ENCODE measurements at regions not wholly inside any gene's neighbourhood (a gene's known extent, or its start where the extent isn't known, plus 50 kb on each side); places are given as distances from the start of the nearest gene placed in this dataset.

GRCh38 chr13:60282708-60283107 lies 114.3 kb upstream of the TDRD3 start:
- DNase-seq (ENCODE audit: low read depth, low spot score), result no peak

- no peak for DNase-seq (ENCODE audit: low read depth, low spot score)
Measured at GRCh38 chr13:60286707-60287106, 110.3 kb upstream of the TDRD3 start.

- no peak for DNase-seq (ENCODE audit: low read depth, low spot score)
Measured at GRCh38 chr13:60288569-60288968, 108.5 kb upstream of the TDRD3 start.

GRCh38 chr13:60303166-60303565 lies 93.9 kb upstream of the TDRD3 start:
- DNase-seq (ENCODE audit: low read depth, low spot score), result no peak

GRCh38 chr13:60311527-60311926 lies 85.5 kb upstream of the TDRD3 start:
- DNase-seq (ENCODE audit: low read depth, low spot score), result no peak

GRCh38 chr13:60312851-60313505 lies 84.0 kb upstream of the TDRD3 start:
- DNase-seq (ENCODE audit: low read depth, low spot score), result peak; percentile 46

- no peak for DNase-seq (ENCODE audit: low read depth, low spot score)
Measured at GRCh38 chr13:60318186-60318585, 78.8 kb upstream of the TDRD3 start.

GRCh38 chr13:60324131-60324530 lies 72.9 kb upstream of the TDRD3 start:
- DNase-seq (ENCODE audit: low read depth, low spot score), result no peak

GRCh38 chr13:60326273-60326672 lies 70.7 kb upstream of the TDRD3 start:
- no peak for DNase-seq (ENCODE audit: low read depth, low spot score)

GRCh38 chr13:60327511-60327910 lies 69.5 kb upstream of the TDRD3 start:
- no peak for DNase-seq (ENCODE audit: low read depth, low spot score)

GRCh38 chr13:60328073-60328472 lies 68.9 kb upstream of the TDRD3 start:
- DNase-seq (ENCODE audit: low read depth, low spot score), result no peak

- peak; percentile 60 for DNase-seq (ENCODE audit: low read depth, low spot score)
Measured at GRCh38 chr13:60329221-60329923, 67.6 kb upstream of the TDRD3 start.

GRCh38 chr13:60331249-60332012 lies 65.6 kb upstream of the TDRD3 start:
- no peak for DNase-seq (ENCODE audit: low read depth, low spot score)

- DNase-seq (ENCODE audit: low read depth, low spot score), result no peak
Measured at GRCh38 chr13:60332682-60333081, 64.3 kb upstream of the TDRD3 start.

- DNase-seq (ENCODE audit: low read depth, low spot score), result no peak
Measured at GRCh38 chr13:60334310-60334709, 62.7 kb upstream of the TDRD3 start.

- DNase-seq (ENCODE audit: low read depth, low spot score), result no peak
Measured at GRCh38 chr13:60335531-60335930, 61.5 kb upstream of the TDRD3 start.

- DNase-seq (ENCODE audit: low read depth, low spot score), result no peak
Measured at GRCh38 chr13:60338754-60339153, 58.3 kb upstream of the TDRD3 start.

- DNase-seq (ENCODE audit: low read depth, low spot score), result no peak
Measured at GRCh38 chr13:60343978-60344377, 53.0 kb upstream of the TDRD3 start.

GRCh38 chr13:60347174-60347573 lies 49.8 kb upstream of the TDRD3 start:
- no peak for DNase-seq (ENCODE audit: low read depth, low spot score)
